IMR-90 (cell line): ENCODE measurements at regions not wholly inside any gene's neighbourhood (a gene's known extent, or its start where the extent isn't known, plus 50 kb on each side); places are given as distances from the start of the nearest gene placed in this dataset.

Experiments used
- ATAC-seq: fragments of 200-7000 bp; cut with Tn5 transposase; 2 replicates; pipeline ENCODE4 v1.9.1; 2020; ENCODE audit warnings: low read depth, mild to moderate bottlenecking, moderate library complexity
- BruUV-seq: library from RNA; stranded (reverse); fragments of 400-500 nt; replicated peaks from 2 replicates; lab custom pipeline; 2021; lab: Mats Ljungman, UMichigan
- CTCF ChIA-PET: fragments of 300-600 bp; formaldehyde crosslinking; extraction: SDS; loops from one replicate; lab custom pipeline; 2021; ENCODE audit warnings: antibody characterized with exemption; lab: Yijun Ruan, JAX
- POLR2A ChIA-PET: fragments of 300-600 bp; sonication (Branson Sonifier 250); formaldehyde crosslinking; loops from one replicate; lab custom pipeline; 2022; ENCODE audit warnings: antibody characterized with exemption; ENCODE audit not compliant: unreplicated experiment; lab: Charles Lee
- DNase-seq: peaks from one replicate; pipeline ENCODE4 v3.0.0; 2013
- H2AFZ ChIP-seq: replicated peaks from 2 replicates; pipeline ENCODE3; 2013; ENCODE audit warnings: low read length, mild to moderate bottlenecking; ENCODE audit not compliant: poor library complexity
- H2AK5ac ChIP-seq: 2 replicates; pipeline ENCODE4 v1.6.1; 2013; ENCODE audit warnings: low read depth, low read length, inconsistent platforms
- H2AK9ac ChIP-seq: replicated peaks from 2 replicates; pipeline ENCODE3; 2013; ENCODE audit warnings: mild to moderate bottlenecking, low read depth, low read length, moderate library complexity; ENCODE audit not compliant: poor library complexity
- H2BK120ac ChIP-seq: 2 replicates; pipeline ENCODE4 v1.6.1; 2013; ENCODE audit warnings: low read depth, low read length, inconsistent platforms
- H2BK15ac ChIP-seq: 3 replicates; pipeline ENCODE4 v1.6.1; 2013; ENCODE audit warnings: low read depth, low read length, inconsistent platforms
- H2BK20ac ChIP-seq: 2 replicates; pipeline ENCODE4 v1.6.1; 2013; ENCODE audit warnings: low read depth, mild to moderate bottlenecking, inconsistent platforms, low read length, moderate library complexity
- H2BK5ac ChIP-seq: 2 replicates; pipeline ENCODE4 v1.6.1; 2013; ENCODE audit warnings: mild to moderate bottlenecking, low read depth, low read length, inconsistent platforms; ENCODE audit not compliant: poor library complexity, severe bottlenecking
- H3K14ac ChIP-seq: replicated peaks from 2 replicates; pipeline ENCODE4 v1.6.1; 2013; ENCODE audit warnings: low read depth, low read length, inconsistent platforms
- H3K18ac ChIP-seq: 2 replicates; pipeline ENCODE4 v1.6.1; 2013; ENCODE audit warnings: low read depth, low read length, control low read depth
- H3K23ac ChIP-seq: 2 replicates; pipeline ENCODE4 v1.6.1; 2013; ENCODE audit warnings: low read depth, low read length, inconsistent platforms
- H3K27ac ChIP-seq: 2 replicates; pipeline ENCODE4 v1.5.1; 2013; ENCODE audit warnings: mild to moderate bottlenecking, control low read depth, low read length; ENCODE audit not compliant: insufficient read depth
- H3K27me3 ChIP-seq: 2 replicates; pipeline ENCODE4 v1.6.1; 2013; ENCODE audit warnings: low read length; ENCODE audit not compliant: control insufficient read depth, insufficient read depth
- H3K36me3 ChIP-seq: 2 replicates; pipeline ENCODE4 v1.6.1; 2013; ENCODE audit warnings: low read length, mixed read lengths; ENCODE audit not compliant: control insufficient read depth, insufficient read depth
- H3K4ac ChIP-seq: 2 replicates; pipeline ENCODE4 v1.6.1; 2013; ENCODE audit warnings: low read depth, low read length, inconsistent platforms
- H3K4me1 ChIP-seq: 2 replicates; pipeline ENCODE4 v1.6.1; 2013; ENCODE audit warnings: low read length, mixed read lengths; ENCODE audit not compliant: control insufficient read depth, insufficient read depth
- H3K4me2 ChIP-seq: 2 replicates; pipeline ENCODE4 v1.6.1; 2013; ENCODE audit warnings: low read depth, mild to moderate bottlenecking, control low read depth, low read length, moderate library complexity
- H3K4me3 ChIP-seq: 2 replicates; pipeline ENCODE4 v1.5.1; 2013; ENCODE audit warnings: low read depth, mild to moderate bottlenecking, control low read depth, low read length, moderate library complexity; ENCODE audit not compliant: insufficient read depth
- H3K56ac ChIP-seq: 2 replicates; pipeline ENCODE4 v1.6.1; 2013; ENCODE audit warnings: low read length, inconsistent platforms; ENCODE audit not compliant: insufficient read depth; ENCODE audit errors: extremely low read depth
- H3K79me1 ChIP-seq, 2 experiments: 2 replicates each; pipeline ENCODE4 v1.6.1; 2013; ENCODE audit warnings: low read length in 2 of 2, inconsistent platforms in 1 of 2, low read depth in 1 of 2
- H3K9ac ChIP-seq: 2 replicates; pipeline ENCODE4 v1.6.1; 2013; ENCODE audit warnings: low read depth, low read length, control low read depth
- H3K9me1 ChIP-seq: 2 replicates; pipeline ENCODE4 v1.6.1; 2013; ENCODE audit warnings: low read length, inconsistent platforms; ENCODE audit not compliant: insufficient read depth
- H3K9me3 ChIP-seq: 2 replicates; pipeline ENCODE4 v1.6.1; 2013; ENCODE audit warnings: low read length; ENCODE audit not compliant: control insufficient read depth, insufficient read depth
- H4K20me1 ChIP-seq: 2 replicates; pipeline ENCODE4 v1.6.1; 2013; ENCODE audit warnings: low read length, inconsistent platforms; ENCODE audit not compliant: insufficient read depth
- H4K5ac ChIP-seq: 2 replicates; pipeline ENCODE4 v1.6.1; 2013; ENCODE audit warnings: mild to moderate bottlenecking, low read depth, low read length, control low read depth
- H4K8ac ChIP-seq, 2 experiments: 2 replicates each; pipeline ENCODE4 v1.6.1; 2013; ENCODE audit warnings: low read depth in 2 of 2, low read length in 2 of 2, control low read depth in 1 of 2, inconsistent platforms in 1 of 2
- H4K91ac ChIP-seq: 2 replicates; pipeline ENCODE4 v1.6.1; 2013; ENCODE audit warnings: low read depth, low read length, inconsistent platforms; ENCODE audit not compliant: insufficient read depth
- BHLHE40 ChIP-seq: fragments of 150-350 bp; IDR thresholded peaks from 2 replicates; pipeline ENCODE4 v1.6.1; 2016; ENCODE audit warnings: mild to moderate bottlenecking, low read depth, low read length
- MAFK ChIP-seq: IDR thresholded peaks from 2 replicates; pipeline ENCODE4 v1.6.1; 2012; ENCODE audit warnings: low read depth, low read length, improper control_type of control experiment
- POLR2A ChIP-seq: IDR thresholded peaks from 2 replicates; pipeline ENCODE4 v1.6.1; 2012; ENCODE audit warnings: mild to moderate bottlenecking, low read depth, low read length
- WGBS, 2 experiments: methylation state at CpG; one replicate each; pipeline versions ENCODE4 v1.1.5 to v1.1.7; 2013; ENCODE audit warnings: missing lambda C conversion rate in 2 of 2; ENCODE audit not compliant: insufficient read length in 1 of 2; ENCODE audit errors: extremely low coverage in 2 of 2; 5-methylcytosine and 5-hydroxymethylcytosine counted together
- dilution Hi-C: fragments of 300-500 bp; cut with HindIII; formaldehyde crosslinking; loops from one replicate; pipeline ENCODE4 v1.14.3; 2018; ENCODE audit warnings: low sequenced_read_pairs; ENCODE audit not compliant: unreplicated experiment
- in situ Hi-C: fragments of 300-500 bp; cut with MboI; formaldehyde crosslinking; loops from 3 replicates; pipeline ENCODE4 v1.14.3; 2019; ENCODE audit warnings: low sequenced_read_pairs, inconsistent platforms, mixed read lengths
- intact Hi-C: fragments of 100-400 bp; cut with micrococcal nuclease; formaldehyde crosslinking; loops from 2 replicates; pipeline ENCODE4 v1.10.0; 2022

- Histone ChIP-seq H2BK5ac (no peak overlapping the region), H3K36me3 (no peaks in the 10 kb centered on the region), H3K56ac (no peak overlapping the region), H3K79me1 (no peaks in the 10 kb centered on the region), H3K4me3 (no peak overlapping the region), H2AK5ac (no peak overlapping the region), H2AK9ac (no peak overlapping the region), H3K4me2 (no peak overlapping the region), H2BK120ac (no peak overlapping the region), H3K14ac (no peak overlapping the region), H2BK15ac (no peak overlapping the region), H3K9ac (no peak overlapping the region), H4K91ac (no peak overlapping the region), H4K20me1 (no peaks in the 10 kb centered on the region), H2AFZ (no peak overlapping the region), H4K8ac (no peak overlapping the region), H3K9me1 (no peaks in the 10 kb centered on the region), H2BK20ac (no peak overlapping the region), H3K23ac (no peak overlapping the region), H3K27me3 (no peaks in the 10 kb centered on the region), H3K9me3 (no peaks in the 10 kb centered on the region), H3K4ac (no peak overlapping the region), H3K18ac (no peak overlapping the region), H3K27ac (no peak overlapping the region), H3K4me1 (no peaks in the 10 kb centered on the region), H4K5ac (no peak overlapping the region)
- no peak for ATAC-seq
- POLR2A ChIA-PET = no interaction called here
- DNase-seq = no peak
- intact Hi-C loops = no loop called here
- dilution Hi-C loops = no loop called here
- in situ Hi-C loops = no loop called here
- CTCF ChIA-PET = no interaction called here
- WGBS, 2 experiments = no CpG with 5 or more reads among the region's 4 CpGs
- TF ChIP-seq MAFK (peak; percentile 40), BHLHE40 (no peak), POLR2A (no peak)
- BruUV-seq = no TSS peak
Observed at GRCh38 chr3:94784274-94784673, 721.4 kb downstream of the NSUN3 start.
